ENCODE measurements at regions not wholly inside any gene's neighbourhood (a gene's known extent, or its start where the extent isn't known, plus 50 kb on each side); places are given as distances from the start of the nearest gene placed in this dataset.
"Not testable (repeated sequence)": the region's sequence is repeated elsewhere in the genome, so short reads cannot be mapped to it uniquely, and the experiment has no call there.

- TF ChIP-seq CTCF (conservative IDR thresholded peaks at IDR 0.05; ENCODE audit: low read depth) = no peak
- H3K27ac ChIP-seq = no peak overlapping the region
- DNase-seq (ENCODE audit: low spot score) = no peak
- CTCF ChIA-PET = interaction anchor here (0.9 to 1.0 kb wide), 2 partner anchors 11 to 102 kb away, joined by 3 to 7 read pairs; no protein-coding TSS in a partner anchor
- POLR2A ChIA-PET (ENCODE audit: low non-redundant PET) = no interaction called here
Measured at GRCh38 chr4:37555322-37555721, 130.9 kb downstream of the RELL1 start.

- CTCF ChIA-PET; H3K27ac ChIP-seq; POLR2A ChIA-PET (ENCODE audit: low non-redundant PET); DNase-seq (ENCODE audit: low spot score): not testable (repeated sequence)
Measured at GRCh38 chr4:37549866-37550265, 136.3 kb downstream of the RELL1 start.

- POLR2A ChIA-PET (ENCODE audit: low non-redundant PET) = no interaction called here
- CTCF ChIA-PET = interaction anchor here (0.6 to 0.7 kb wide), 2 partner anchors 18 to 369 kb away, joined by 3 to 4 read pairs; no protein-coding TSS in a partner anchor
Measured at GRCh38 chr4:37549041-37549440, 137.1 kb downstream of the RELL1 start.

GRCh38 chr4:37546586-37546985, 139.6 kb downstream of the RELL1 start:
- ChIA-PET POLR2A (ENCODE audit: low non-redundant PET) (no interaction called here), CTCF (no interaction called here)
- no peak overlapping the region for H3K27ac ChIP-seq
- no peak for TF ChIP-seq CTCF (conservative IDR thresholded peaks at IDR 0.05; ENCODE audit: low read depth)
- no peak for DNase-seq (ENCODE audit: low spot score)

More at GRCh38 chr4:37549041-37549440, 137.1 kb downstream of the RELL1 start:
- no peak for TF ChIP-seq CTCF (conservative IDR thresholded peaks at IDR 0.05; ENCODE audit: low read depth)
- no peak overlapping the region for H3K27ac ChIP-seq
- DNase-seq (ENCODE audit: low spot score) = no peak

GRCh38 chr4:37542706-37543105, 143.5 kb downstream of the RELL1 start:
- ChIA-PET CTCF (interaction anchor here (0.6 kb wide), 1 partner anchor 224 kb away, joined by 3 read pairs; no protein-coding TSS in a partner anchor), POLR2A (ENCODE audit: low non-redundant PET) (no interaction called here)
- no peak overlapping the region for H3K27ac ChIP-seq
- TF ChIP-seq CTCF (conservative IDR thresholded peaks at IDR 0.05; ENCODE audit: low read depth) = no peak
- DNase-seq (ENCODE audit: low spot score) = no peak

- H3K27ac ChIP-seq = no peak overlapping the region
- ChIA-PET POLR2A (ENCODE audit: low non-redundant PET) (no interaction called here), CTCF (no interaction called here)
- no peak for TF ChIP-seq CTCF (conservative IDR thresholded peaks at IDR 0.05; ENCODE audit: low read depth)
- no peak for DNase-seq (ENCODE audit: low spot score)
Measured at GRCh38 chr4:37541956-37542355, 144.2 kb downstream of the RELL1 start.

GRCh38 chr4:37540486-37540885, 145.7 kb downstream of the RELL1 start:
- TF ChIP-seq CTCF (conservative IDR thresholded peaks at IDR 0.05; ENCODE audit: low read depth) = no peak
- no peak overlapping the region for H3K27ac ChIP-seq
- no peak for DNase-seq (ENCODE audit: low spot score)
- ChIA-PET POLR2A (ENCODE audit: low non-redundant PET) (no interaction called here), CTCF (interaction anchor here (0.9 kb wide), 1 partner anchor 16 kb away, joined by 3 read pairs; no protein-coding TSS in a partner anchor)
